Neural progenitor cell (in vitro differentiated cells): ENCODE measurements at regions not wholly inside any gene's neighbourhood (a gene's known extent, or its start where the extent isn't known, plus 50 kb on each side); places are given as distances from the start of the nearest gene placed in this dataset.
"Not testable (repeated sequence)": the region's sequence is repeated elsewhere in the genome, so short reads cannot be mapped to it uniquely, and the experiment has no call there.

Experiments used
- DNase-seq: peaks from one replicate; pipeline ENCODE4 v3.0.0-alpha.2; 2016; ENCODE audit warnings: low spot score
- H2AFZ ChIP-seq: fragments of 200-600 bp; sonication (generic); replicated peaks from 2 replicates; pipeline ENCODE4 v1.6.1; 2016; ENCODE audit warnings: antibody characterized with exemption
- H3F3A ChIP-seq: fragments of 200-600 bp; sonication (generic); 2 replicates; pipeline ENCODE4 v1.6.1; 2016; ENCODE audit warnings: antibody characterized with exemption, low read depth
- H3K27ac ChIP-seq: fragments of 200-600 bp; sonication (generic); 2 replicates; pipeline ENCODE4 v1.5.1; 2016; ENCODE audit warnings: mild to moderate bottlenecking
- H3K27me3 ChIP-seq: fragments of 200-600 bp; sonication (generic); 2 replicates; pipeline ENCODE4 v1.6.1; 2016; ENCODE audit warnings: mild to moderate bottlenecking, moderate library complexity
- H3K36me3 ChIP-seq: fragments of 200-600 bp; sonication (generic); 2 replicates; pipeline ENCODE4 v1.5.1; 2016
- H3K4me1 ChIP-seq: fragments of 200-600 bp; sonication (generic); 2 replicates; pipeline ENCODE4 v1.6.1; 2016; ENCODE audit warnings: mixed run types
- H3K4me2 ChIP-seq: fragments of 200-600 bp; sonication (generic); 2 replicates; pipeline ENCODE4 v1.6.1; 2016
- H3K4me3 ChIP-seq: fragments of 200-600 bp; sonication (generic); 2 replicates; pipeline ENCODE4 v1.5.1; 2016
- H3K79me2 ChIP-seq: fragments of 200-600 bp; sonication (generic); 2 replicates; pipeline ENCODE4 v1.6.1; 2016; ENCODE audit warnings: low read depth
- H3K9ac ChIP-seq: fragments of 200-600 bp; sonication (generic); 2 replicates; pipeline ENCODE4 v1.6.1; 2016
- H3K9me3 ChIP-seq: fragments of 200-600 bp; sonication (generic); 2 replicates; pipeline ENCODE4 v1.5.1; 2016; ENCODE audit warnings: low read depth
- H4K20me1 ChIP-seq: fragments of 200-600 bp; sonication (generic); 2 replicates; pipeline ENCODE4 v1.6.1; 2016; ENCODE audit warnings: low read depth
- H3K27ac Mint-ChIP-seq: 3 replicates; pipeline ENCODE4 v1.8.0; 2021; ENCODE audit warnings: mixed read lengths
- H3K27me3 Mint-ChIP-seq: 2 replicates; pipeline ENCODE4 v1.8.0; 2022; ENCODE audit warnings: low read depth, mild to moderate bottlenecking, inconsistent platforms, moderate library complexity, mixed read lengths; ENCODE audit not compliant: insufficient read depth
- H3K36me3 Mint-ChIP-seq: 3 replicates; pipeline ENCODE4 v1.8.0; 2021; ENCODE audit warnings: mixed read lengths
- H3K4me1 Mint-ChIP-seq: 3 replicates; pipeline ENCODE4 v1.8.0; 2021; ENCODE audit warnings: mixed read lengths
- H3K4me3 Mint-ChIP-seq: 3 replicates; pipeline ENCODE4 v1.8.0; 2021; ENCODE audit warnings: mild to moderate bottlenecking, moderate library complexity, mixed read lengths
- H3K9me3 Mint-ChIP-seq: 3 replicates; pipeline ENCODE4 v1.8.0; 2020; ENCODE audit warnings: mixed read lengths
- EZH2 ChIP-seq: fragments of 200-600 bp; sonication (generic); IDR thresholded peaks from 2 replicates; pipeline ENCODE4 v1.6.1; 2017; ENCODE audit warnings: antibody characterized with exemption, mild to moderate bottlenecking, moderate library complexity
- EZH2phosphoT487 ChIP-seq: fragments of 200-600 bp; sonication (generic); IDR thresholded peaks from 2 replicates; pipeline ENCODE4 v1.6.1; 2017; ENCODE audit warnings: antibody characterized with exemption
- TF ChIP-seq, protein P1 (sequence below): fragments of 200-600 bp; sonication (generic); IDR thresholded peaks from 2 replicates; pipeline ENCODE4 v1.5.1; 2017; ENCODE audit warnings: antibody characterized with exemption, mild to moderate bottlenecking

DNA sequence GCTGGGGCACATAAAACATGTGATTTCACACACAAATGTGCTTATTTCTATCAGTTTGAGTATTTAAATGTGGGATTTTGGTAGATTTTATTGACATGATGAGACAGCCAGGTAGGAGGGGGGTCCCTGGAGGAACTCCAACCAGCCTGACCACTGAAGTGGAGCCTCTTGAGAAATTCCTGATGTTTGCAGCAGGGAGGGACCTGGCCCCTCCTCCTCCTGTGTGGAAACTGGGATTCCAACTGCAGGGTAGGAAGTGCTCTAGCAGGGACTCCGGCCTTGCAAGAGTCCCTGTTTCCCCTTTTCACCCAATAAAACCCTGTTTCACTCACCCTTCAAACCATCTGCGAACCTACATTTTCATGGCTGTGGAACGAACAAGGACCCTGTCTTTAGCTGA lies 2224.0 kb upstream of the AGA start:
- H3K4me1 Mint-ChIP-seq = no peaks in the 10 kb centered on the region

DNA sequence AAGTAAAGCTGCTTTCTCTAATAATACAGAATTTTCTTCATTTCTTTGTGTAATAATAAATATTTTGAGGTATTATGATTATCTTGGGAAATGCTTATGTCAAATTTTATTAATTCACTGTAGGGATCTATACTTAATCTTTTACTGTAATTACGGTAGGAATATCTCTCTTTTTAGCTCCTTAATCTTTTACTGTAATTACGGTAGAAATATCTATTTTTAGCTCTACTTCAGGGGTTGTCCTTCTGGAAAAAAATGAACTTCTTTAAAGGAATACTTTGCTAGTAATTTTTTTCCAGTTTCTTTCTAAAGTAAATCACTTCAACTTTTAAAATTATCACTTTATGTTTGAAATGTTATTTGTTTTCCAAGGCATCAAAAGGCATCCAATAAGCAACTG lies 2229.4 kb upstream of the AGA start:
- no peak overlapping the region for H3K9ac ChIP-seq
- H4K20me1 ChIP-seq = no peaks in the 10 kb centered on the region
- H3K4me1 ChIP-seq = no peaks in the 10 kb centered on the region

More for the DNA sequence above, 2224.0 kb upstream of the AGA start:
- Histone ChIP-seq H3K4me1 (no peaks in the 10 kb centered on the region), H3K9me3 (no peaks in the 10 kb centered on the region), H3K36me3 (no peaks in the 10 kb centered on the region), H3K27ac (no peak overlapping the region), H4K20me1 (no peaks in the 10 kb centered on the region), H3K27me3 (no peaks in the 10 kb centered on the region), H3K9ac (no peak overlapping the region), H3K79me2 (no peaks in the 10 kb centered on the region), H3F3A (no peaks in the 10 kb centered on the region), H3K4me2 (no peak overlapping the region), H3K4me3 (no peak overlapping the region), H2AFZ (peak overlapping the region; percentile 45)
- Mint-ChIP-seq H3K27me3 (peaks cover 7% of the 10 kb centered on the region), H3K27ac (no peak overlapping the region), H3K4me3 (no peak overlapping the region), H3K9me3 (no peaks in the 10 kb centered on the region), H3K36me3 (no peaks in the 10 kb centered on the region)
- DNase-seq = peak; percentile 9
- TF ChIP-seq, protein P1, sequence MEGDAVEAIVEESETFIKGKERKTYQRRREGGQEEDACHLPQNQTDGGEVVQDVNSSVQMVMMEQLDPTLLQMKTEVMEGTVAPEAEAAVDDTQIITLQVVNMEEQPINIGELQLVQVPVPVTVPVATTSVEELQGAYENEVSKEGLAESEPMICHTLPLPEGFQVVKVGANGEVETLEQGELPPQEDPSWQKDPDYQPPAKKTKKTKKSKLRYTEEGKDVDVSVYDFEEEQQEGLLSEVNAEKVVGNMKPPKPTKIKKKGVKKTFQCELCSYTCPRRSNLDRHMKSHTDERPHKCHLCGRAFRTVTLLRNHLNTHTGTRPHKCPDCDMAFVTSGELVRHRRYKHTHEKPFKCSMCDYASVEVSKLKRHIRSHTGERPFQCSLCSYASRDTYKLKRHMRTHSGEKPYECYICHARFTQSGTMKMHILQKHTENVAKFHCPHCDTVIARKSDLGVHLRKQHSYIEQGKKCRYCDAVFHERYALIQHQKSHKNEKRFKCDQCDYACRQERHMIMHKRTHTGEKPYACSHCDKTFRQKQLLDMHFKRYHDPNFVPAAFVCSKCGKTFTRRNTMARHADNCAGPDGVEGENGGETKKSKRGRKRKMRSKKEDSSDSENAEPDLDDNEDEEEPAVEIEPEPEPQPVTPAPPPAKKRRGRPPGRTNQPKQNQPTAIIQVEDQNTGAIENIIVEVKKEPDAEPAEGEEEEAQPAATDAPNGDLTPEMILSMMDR = no peak
- no peak for TF ChIP-seq EZH2
- TF ChIP-seq EZH2phosphoT487 = no peak

DNA sequence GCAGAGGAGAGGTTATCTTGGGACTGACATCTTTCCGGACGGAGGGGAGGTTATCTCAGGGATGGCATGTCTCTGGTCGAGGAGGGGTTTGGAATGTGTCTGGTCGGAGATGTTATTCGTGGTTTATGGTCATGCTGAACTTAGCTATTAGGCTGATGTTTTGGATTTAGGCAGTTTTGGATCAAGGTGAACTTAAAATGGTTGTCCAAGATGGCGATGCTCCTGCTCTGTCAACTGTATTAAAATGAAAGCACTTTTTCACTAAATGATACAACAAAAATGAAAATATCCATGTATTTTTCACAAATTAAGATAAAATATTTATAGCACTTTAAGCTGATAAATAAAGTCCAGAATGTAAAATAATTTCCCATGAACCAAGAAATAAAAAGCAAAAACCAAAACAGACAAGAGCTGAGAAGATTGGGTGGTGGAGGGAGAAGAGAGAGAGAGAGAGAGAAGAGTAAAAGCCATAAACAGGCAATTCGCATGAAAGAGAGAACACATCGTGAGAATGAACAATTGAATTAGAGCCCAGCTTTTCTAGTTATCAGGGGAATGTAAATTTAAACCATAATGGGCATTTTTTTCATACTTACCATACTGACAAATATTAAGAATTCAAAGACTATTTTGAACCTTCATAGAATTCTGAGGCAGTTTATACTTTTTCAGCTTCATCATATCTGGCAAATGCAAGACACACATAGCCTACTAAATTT lies 2236.0 kb upstream of the AGA start:
- peaks cover 4% of the 10 kb centered on the region for H3K27me3 Mint-ChIP-seq
- TF ChIP-seq, protein P1 = no peak
- no peak for TF ChIP-seq EZH2
- TF ChIP-seq EZH2phosphoT487 = no peak

More for the DNA sequence above, 2229.4 kb upstream of the AGA start:
- TF ChIP-seq EZH2phosphoT487 = no peak
- TF ChIP-seq, protein P1 = no peak
- no peak for TF ChIP-seq EZH2
- Histone ChIP-seq H3K27me3 (no peaks in the 10 kb centered on the region), H3K4me2 (no peak overlapping the region), H3K4me3 (no peak overlapping the region), H3K36me3 (peaks cover 4% of the 10 kb centered on the region), H2AFZ (no peak overlapping the region), H3F3A (no peaks in the 10 kb centered on the region), H3K27ac (no peak overlapping the region), H3K79me2 (no peaks in the 10 kb centered on the region), H3K9me3 (no peaks in the 10 kb centered on the region)
- DNase-seq = no peak
- H3K27ac Mint-ChIP-seq = no peak overlapping the region
- H3K9me3 Mint-ChIP-seq = peaks cover 5% of the 10 kb centered on the region
- no peaks in the 10 kb centered on the region for H3K36me3 Mint-ChIP-seq
- H3K4me1 Mint-ChIP-seq = no peaks in the 10 kb centered on the region
- peaks cover 2% of the 10 kb centered on the region for H3K27me3 Mint-ChIP-seq
- H3K4me3 Mint-ChIP-seq = no peak overlapping the region

DNA sequence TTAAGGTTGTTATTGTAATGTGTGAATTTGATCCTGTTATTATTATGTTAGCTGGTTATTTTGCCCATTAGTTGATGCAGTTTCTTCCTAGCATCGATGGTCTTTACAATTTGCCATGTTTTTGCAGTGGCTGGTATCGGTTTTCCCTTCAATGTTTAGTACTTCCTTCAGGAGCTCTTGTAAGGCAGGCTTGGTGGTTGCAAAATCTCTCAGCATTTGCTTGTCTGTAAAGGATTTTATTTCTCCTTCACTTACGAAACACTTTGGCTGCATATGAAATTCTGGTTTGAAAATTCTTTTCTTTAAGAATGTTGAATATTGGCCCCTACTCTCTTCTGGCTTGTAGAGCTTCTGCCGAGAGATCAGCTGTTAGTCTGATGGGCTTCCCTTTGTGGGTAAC lies 2241.4 kb upstream of the AGA start:
- not testable (repeated sequence) for H3K4me1 Mint-ChIP-seq, H3K36me3 Mint-ChIP-seq, H4K20me1 ChIP-seq, H3K4me3 ChIP-seq, H3K4me1 ChIP-seq, H3F3A ChIP-seq, H3K27me3 Mint-ChIP-seq, H3K36me3 ChIP-seq, H3K9me3 ChIP-seq, H3K4me3 Mint-ChIP-seq, DNase-seq, H3K9me3 Mint-ChIP-seq, H3K4me2 ChIP-seq, H3K79me2 ChIP-seq, H3K9ac ChIP-seq, H3K27ac ChIP-seq, H3K27me3 ChIP-seq, H2AFZ ChIP-seq, H3K27ac Mint-ChIP-seq

More for the DNA sequence above, 2236.0 kb upstream of the AGA start:
- H3K36me3 Mint-ChIP-seq = no peaks in the 10 kb centered on the region
- no peak for DNase-seq
- H3K4me3 Mint-ChIP-seq = no peak overlapping the region
- peaks cover 14% of the 10 kb centered on the region for H3K9me3 Mint-ChIP-seq
- no peak overlapping the region for H3K27ac Mint-ChIP-seq
- no peak overlapping the region for H3K4me2 ChIP-seq
- no peaks in the 10 kb centered on the region for H3F3A ChIP-seq
- no peaks in the 10 kb centered on the region for H3K79me2 ChIP-seq
- no peaks in the 10 kb centered on the region for H3K27me3 ChIP-seq
- H3K4me3 ChIP-seq = no peak overlapping the region
- H3K4me1 Mint-ChIP-seq = no peaks in the 10 kb centered on the region
- H4K20me1 ChIP-seq = no peaks in the 10 kb centered on the region
- no peak overlapping the region for H3K9ac ChIP-seq
- no peak overlapping the region for H3K27ac ChIP-seq
- H3K36me3 ChIP-seq = no peaks in the 10 kb centered on the region
- H3K9me3 ChIP-seq = no peaks in the 10 kb centered on the region
- H2AFZ ChIP-seq = no peak overlapping the region
- H3K4me1 ChIP-seq = no peaks in the 10 kb centered on the region
